GM19397 (cell line): ENCODE measurements at regions not wholly inside any gene's neighbourhood (a gene's known extent, or its start where the extent isn't known, plus 50 kb on each side); places are given as distances from the start of the nearest gene placed in this dataset.
"Not testable (repeated sequence)": the region's sequence is repeated elsewhere in the genome, so short reads cannot be mapped to it uniquely, and the experiment has no call there.

Experiments used
- ATAC-seq: cut with Tn5 transposase; IDR thresholded peaks from one replicate; pipeline ENCODE4 v1.9.1; 2021; ENCODE audit warnings: mild to moderate bottlenecking, moderate library complexity; ENCODE audit not compliant: unreplicated experiment

GRCh38 chr10:131556897-131557495 lies 245.5 kb upstream of the TCERG1L start:
- no peak for ATAC-seq

GRCh38 chr10:131557956-131558355 lies 246.4 kb upstream of the TCERG1L start:
- ATAC-seq = not testable (repeated sequence)

DNA sequence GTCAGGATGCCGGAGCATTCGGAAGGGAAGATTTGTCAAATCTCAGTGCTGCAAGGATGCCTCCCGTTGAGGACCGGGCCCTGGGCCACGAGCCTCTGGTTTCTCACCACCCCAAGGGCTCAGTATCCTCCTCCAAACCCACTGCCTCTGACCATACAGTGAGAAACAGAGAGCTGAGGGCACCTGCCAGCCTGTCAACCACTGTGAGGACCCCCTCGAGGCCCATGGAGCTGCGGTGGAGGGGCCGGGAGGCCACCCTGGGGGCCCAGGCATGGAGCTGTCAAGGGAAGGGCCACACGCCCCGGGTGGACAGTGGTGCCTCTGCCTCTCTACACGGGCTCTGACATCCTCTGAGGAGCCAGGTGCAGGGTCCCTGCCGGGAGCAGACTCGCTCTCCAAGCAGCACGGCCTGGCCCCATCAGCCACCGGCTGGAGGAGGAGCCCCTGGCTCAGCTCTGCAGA lies 248.0 kb upstream of the TCERG1L start:
- ATAC-seq = no peak

DNA sequence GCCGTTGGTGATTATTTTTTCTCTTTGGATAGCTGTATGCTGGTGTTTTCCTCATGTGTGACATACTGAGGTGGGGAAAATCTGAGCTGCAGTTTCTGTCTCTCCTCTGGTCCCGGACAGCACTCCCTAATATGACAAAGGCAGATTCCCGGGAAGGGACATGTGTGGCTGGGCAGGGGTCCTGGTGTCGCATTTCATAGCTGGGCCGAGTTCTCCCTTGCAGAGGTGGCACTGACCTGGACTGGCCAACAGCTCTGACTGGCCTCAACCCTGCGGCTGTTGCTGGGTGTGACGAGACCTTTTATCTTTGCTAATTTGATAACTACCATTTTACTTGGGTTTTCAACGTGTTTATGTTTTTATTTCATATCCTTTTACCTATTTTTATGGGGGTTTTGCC lies 248.6 kb upstream of the TCERG1L start:
- no peak for ATAC-seq

DNA sequence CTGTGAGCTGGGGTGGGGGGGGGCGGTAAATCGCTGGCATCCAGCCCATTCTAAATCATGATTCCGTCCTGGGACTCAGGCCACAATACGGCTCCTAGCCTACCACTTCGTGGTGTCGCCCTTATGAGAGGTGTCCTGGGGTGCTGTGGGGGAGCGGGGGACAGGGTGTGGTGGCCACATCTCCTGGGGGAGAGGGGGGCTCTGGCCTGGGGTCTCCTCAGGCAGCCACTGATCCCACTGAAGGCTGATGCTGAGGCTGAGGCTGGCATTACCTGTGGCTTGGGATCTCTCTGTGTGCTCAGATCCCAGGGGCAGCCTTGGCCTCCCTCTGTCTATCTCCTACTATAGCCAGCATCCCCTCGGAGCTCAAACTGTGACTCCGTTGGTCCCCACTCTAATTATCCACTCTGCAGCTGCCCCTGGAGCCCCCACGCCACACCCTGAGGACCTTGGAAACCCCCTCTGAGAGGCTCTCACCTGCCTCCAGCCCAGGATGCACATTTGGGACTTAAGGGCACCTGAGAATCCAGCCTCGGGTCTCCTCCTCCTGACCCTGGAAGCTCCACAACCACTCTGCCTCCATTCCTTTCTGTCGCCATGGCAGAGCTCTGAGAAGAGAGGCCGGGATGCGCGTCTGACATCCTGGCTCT lies 249.3 kb upstream of the TCERG1L start:
- no peak for ATAC-seq

DNA sequence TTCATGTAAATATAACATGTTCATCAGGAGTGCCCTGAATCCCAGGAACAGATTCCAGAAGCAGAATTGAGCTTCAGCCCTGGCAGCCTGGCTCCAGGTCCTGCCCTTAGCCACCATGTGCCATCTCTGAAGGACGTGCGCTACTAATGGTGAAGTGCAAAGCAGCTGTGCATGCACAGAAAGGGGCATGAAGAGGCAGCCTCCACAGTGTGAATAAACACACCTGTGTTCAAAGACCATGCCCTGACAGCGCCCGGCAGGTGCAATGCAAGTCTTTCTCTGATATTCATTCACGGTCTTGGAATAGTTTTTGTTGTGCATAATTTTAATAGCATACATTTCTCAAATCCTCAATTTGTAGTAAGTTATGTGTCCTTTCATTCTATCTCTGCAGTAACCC lies 250.4 kb upstream of the TCERG1L start:
- ATAC-seq = no peak

GRCh38 chr10:131563411-131563810 lies 251.9 kb upstream of the TCERG1L start:
- ATAC-seq = no peak

GRCh38 chr10:131567279-131568162 lies 256.0 kb upstream of the TCERG1L start:
- ATAC-seq = no peak

GRCh38 chr10:131568866-131569265 lies 257.3 kb upstream of the TCERG1L start:
- no peak for ATAC-seq

- no peak for ATAC-seq
These were observed 258.6 kb upstream of the TCERG1L start for GRCh38 chr10:131569851-131570715.

DNA sequence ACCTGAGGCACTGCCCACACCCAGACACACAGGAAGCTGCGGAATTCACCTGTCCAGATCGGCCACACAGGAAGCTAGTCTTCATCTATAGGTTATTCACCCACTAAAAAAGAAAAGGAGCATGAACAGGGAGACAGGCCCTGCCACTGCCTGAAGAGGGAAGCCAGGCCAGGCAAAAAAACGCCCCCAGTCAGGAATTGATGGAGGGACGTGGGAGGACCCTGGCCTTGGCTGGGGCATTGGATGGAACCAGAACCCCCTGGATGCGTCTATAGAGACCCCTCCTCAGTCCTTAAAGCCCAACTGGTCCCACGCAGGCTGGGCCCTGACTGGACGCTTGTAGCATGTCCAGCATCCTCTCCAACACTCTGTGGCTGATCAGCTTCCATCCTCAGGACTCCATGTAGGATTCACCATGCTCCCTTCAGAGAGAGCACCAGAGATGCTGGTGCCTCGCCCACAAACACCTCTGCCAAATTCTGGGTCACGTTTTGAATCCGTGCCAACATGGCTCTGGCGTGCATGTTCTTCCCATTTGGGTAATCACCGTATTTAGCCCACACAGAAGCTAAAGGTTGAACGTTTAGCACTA lies 259.3 kb upstream of the TCERG1L start:
- ATAC-seq = no peak

DNA sequence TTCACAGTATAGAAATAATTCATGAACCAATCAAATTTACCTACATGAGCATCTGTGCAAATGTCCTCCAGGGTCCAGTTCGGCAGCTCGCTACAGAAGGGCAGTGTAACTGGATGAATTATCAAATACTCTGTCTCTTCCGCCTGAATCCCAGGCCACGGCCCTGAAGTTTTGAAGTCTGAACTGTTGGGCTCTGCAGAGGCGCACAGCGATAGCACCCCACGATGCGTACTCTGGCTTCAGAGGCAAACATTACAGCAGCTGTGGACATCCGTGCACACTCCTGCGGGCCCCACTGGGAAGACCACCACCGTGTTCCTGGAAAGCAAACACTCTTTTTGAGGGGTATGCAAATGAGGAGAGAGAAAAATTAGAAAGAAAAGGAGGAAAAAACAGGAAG lies 259.8 kb upstream of the TCERG1L start:
- ATAC-seq = no peak

- no peak for ATAC-seq
These were observed 260.3 kb upstream of the TCERG1L start for GRCh38 chr10:131571865-131572264.

GRCh38 chr10:131573256-131573655 lies 261.7 kb upstream of the TCERG1L start:
- ATAC-seq = no peak

GRCh38 chr10:131573707-131574106 lies 262.2 kb upstream of the TCERG1L start:
- ATAC-seq = no peak

DNA sequence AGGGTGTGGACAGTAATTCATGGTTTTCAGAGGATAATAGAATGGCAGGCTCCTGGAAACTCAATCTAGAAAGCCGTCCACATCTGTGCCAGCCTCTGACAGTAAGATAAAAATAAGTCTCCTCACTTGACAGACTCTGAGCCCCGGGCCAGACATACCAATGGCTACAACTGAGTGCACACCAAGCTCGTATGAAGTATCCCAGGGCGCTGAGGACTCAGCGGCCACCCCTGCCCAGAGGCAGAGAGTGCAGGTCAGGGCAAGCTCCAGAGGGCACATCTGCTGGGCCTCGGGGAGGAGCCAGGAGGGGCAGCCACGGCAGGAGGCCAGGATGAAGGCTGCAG lies 262.8 kb upstream of the TCERG1L start:
- ATAC-seq = no peak

DNA sequence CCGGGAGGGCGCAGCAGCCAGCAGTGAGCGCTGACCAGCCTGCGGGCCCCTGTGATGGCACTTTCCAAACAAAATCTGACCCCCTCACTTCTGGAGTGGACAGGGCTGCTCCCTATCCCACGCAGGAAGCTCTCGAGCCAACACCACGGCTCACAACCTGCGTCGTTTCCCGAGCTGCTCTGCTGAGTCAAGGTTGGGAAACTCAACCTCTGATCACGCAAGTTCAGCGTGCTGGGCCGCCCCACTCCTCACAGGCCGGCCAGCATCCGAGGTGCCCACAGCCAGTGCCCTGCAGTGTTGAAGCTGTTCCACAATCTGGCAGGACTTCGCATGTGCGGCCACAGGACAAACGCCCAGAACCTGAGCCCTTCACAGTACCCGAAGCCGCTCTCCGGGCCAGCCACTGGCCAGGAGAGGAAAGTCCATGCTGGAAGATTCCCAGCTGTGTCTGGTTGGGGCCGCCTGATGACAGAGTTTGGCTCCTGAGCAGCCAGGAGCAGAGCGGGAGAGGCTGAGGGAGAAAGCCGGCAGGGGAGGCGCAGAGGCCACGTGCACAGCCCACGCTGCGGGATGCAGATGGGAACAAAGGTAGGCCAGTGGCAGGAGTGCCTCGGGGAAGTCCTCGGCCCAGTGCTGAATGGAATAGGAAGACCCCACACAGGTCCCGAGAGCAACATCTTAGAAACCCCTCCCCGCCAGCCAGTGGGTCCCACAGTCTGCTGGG lies 263.3 kb upstream of the TCERG1L start:
- ATAC-seq = no peak

DNA sequence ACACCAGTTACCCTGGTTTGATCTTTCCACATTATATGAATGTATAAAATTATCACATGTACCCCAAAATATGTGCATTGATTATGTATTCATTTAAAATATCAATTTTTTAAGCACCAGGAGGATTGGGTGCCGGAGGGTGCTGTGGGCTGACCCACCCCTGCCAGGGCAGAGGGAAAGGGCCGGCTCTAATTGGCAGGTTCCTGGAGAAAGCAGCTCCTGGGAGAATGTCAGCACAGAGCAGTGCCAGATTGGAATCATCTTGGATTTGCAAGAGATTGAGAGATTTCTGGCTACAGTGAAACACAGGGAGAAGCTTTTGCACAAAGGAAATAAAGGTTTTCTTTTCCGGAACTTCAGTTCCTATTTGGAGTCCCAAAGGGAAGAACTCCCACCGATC lies 264.4 kb upstream of the TCERG1L start:
- no peak for ATAC-seq

DNA sequence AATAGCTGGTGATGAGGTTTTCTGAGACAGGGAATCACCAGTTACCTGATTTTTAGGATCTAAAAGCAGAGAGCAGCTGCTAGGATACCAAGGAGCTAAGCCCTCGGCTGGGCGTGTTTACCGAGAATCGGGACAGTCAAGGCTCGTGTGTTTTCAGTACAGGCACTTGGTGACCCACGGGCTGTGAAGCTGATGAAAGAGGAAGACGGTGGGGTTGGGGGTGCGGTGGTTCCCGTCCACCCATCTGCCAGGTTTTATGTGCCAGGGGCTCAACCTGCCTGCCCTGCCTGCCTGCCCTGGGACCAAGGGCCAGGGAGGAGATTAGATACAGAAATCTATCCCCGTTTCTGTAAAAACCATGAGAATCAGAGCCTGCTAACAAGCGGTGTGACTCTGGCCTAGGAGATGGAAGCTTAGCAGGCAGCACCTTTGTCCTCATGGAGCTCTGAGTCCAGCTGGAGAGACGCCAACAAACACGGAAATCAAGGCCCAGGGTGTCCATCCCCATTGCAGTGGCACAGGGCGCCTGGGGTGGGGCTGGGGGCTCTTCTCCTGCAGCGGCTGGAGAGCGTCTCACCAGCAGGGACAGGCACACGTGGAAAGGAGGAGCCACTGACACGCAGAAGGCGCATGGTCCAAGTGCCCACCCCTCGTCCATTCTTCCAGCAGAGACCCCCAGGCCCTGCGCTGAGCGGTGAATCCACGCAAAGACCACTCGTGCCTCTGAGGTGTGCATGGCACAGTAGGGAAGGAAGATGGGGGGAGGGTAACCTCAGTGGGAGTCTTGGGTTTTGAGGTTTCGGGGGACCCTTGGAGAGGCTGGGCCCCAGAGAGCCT lies 265.0 kb upstream of the TCERG1L start:
- ATAC-seq = no peak
